CD4-positive, alpha-beta T cell (primary cell): ENCODE measurements at regions not wholly inside any gene's neighbourhood (a gene's known extent, or its start where the extent isn't known, plus 50 kb on each side); places are given as distances from the start of the nearest gene placed in this dataset.

Experiments
- ATAC-seq: fragments of 200-7000 bp; cut with Tn5 transposase; one replicate; pipeline ENCODE4 v1.10.0; 2022; ENCODE audit warnings: mild to moderate bottlenecking; ENCODE audit not compliant: poor library complexity
- CTCF ChIA-PET: fragments of 350-600 bp; sonication (Branson Sonifier 250); formaldehyde crosslinking; loops from one replicate; lab custom pipeline; 2021; ENCODE audit warnings: antibody characterized with exemption, inconsistent platforms; lab: Charles Lee
- POLR2A ChIA-PET: fragments of 350-600 bp; sonication (Branson Sonifier 250); formaldehyde crosslinking; loops from one replicate; lab custom pipeline; 2021; ENCODE audit warnings: antibody characterized with exemption, inconsistent platforms; lab: Charles Lee
- DNase-seq, 14 experiments: peaks; one replicate each; pipeline ENCODE4 v3.0.0-alpha.2; 2013 to 2020; ENCODE audit warnings: mixed read lengths in 2 of 14
- H3K27ac ChIP-seq, 2 donors: one replicate each; pipeline versions ENCODE4 v1.5.1 to v1.7.0; 2013; ENCODE audit warnings: low read length in 2 of 2, low read depth in 1 of 2, mild to moderate bottlenecking in 1 of 2
- H3K27me3 ChIP-seq, 2 experiments: 1 replicate in 1 of 2; 2 replicates in 1 of 2; pipeline versions ENCODE4 v1.6.1 to v1.7.0; 2013; ENCODE audit warnings: low read length in 2 of 2, control low read depth in 1 of 2, mild to moderate bottlenecking in 1 of 2, moderate library complexity in 1 of 2; ENCODE audit not compliant: insufficient read depth in 2 of 2, control insufficient read depth in 1 of 2
- H3K36me3 ChIP-seq: one replicate; pipeline ENCODE4 v1.6.1; 2013; ENCODE audit warnings: low read length, control low read depth; ENCODE audit not compliant: insufficient read depth
- H3K4me1 ChIP-seq: one replicate; pipeline ENCODE4 v1.6.1; 2013; ENCODE audit warnings: low read length, control low read depth; ENCODE audit not compliant: insufficient read depth
- H3K4me3 ChIP-seq: one replicate; pipeline ENCODE4 v1.5.1; 2013; ENCODE audit warnings: mild to moderate bottlenecking, low read length, moderate library complexity
- H3K9me3 ChIP-seq, 2 experiments: 1 replicate in 1 of 2; 2 replicates in 1 of 2; pipeline versions ENCODE4 v1.6.1 to v1.7.0; 2013; ENCODE audit warnings: low read length in 2 of 2, mild to moderate bottlenecking in 2 of 2, control low read depth in 1 of 2, moderate library complexity in 1 of 2; ENCODE audit not compliant: control insufficient read depth in 1 of 2, insufficient read depth in 1 of 2
- H3K27ac Mint-ChIP-seq: one replicate; pipeline ENCODE4 v1.8.0; 2020; ENCODE audit warnings: mixed read lengths
- H3K27me3 Mint-ChIP-seq: one replicate; pipeline ENCODE4 v1.8.0; 2021; ENCODE audit warnings: mixed read lengths
- H3K36me3 Mint-ChIP-seq: one replicate; pipeline ENCODE4 v1.8.0; 2021; ENCODE audit warnings: low read depth, mixed read lengths
- H3K4me1 Mint-ChIP-seq: one replicate; pipeline ENCODE4 v1.8.0; 2021; ENCODE audit warnings: low read depth, mixed read lengths
- H3K4me3 Mint-ChIP-seq: one replicate; pipeline ENCODE4 v1.8.0; 2020; ENCODE audit warnings: mild to moderate bottlenecking, mixed read lengths
- H3K9me3 Mint-ChIP-seq: one replicate; pipeline ENCODE4 v1.8.0; 2020; ENCODE audit warnings: mixed read lengths
- intact Hi-C, 2 experiments: fragments of 100-400 bp; cut with DNase I in 1 of 2; cut with micrococcal nuclease in 1 of 2; formaldehyde crosslinking; loops; one replicate each; pipeline versions ENCODE4 v1.15.1 to v1.9.0; 2023 to 2025; cut with DNase I, micrococcal nuclease
- TF ChIP-seq, protein P1 (sequence below): fragments of 200-600 bp; IDR thresholded peaks from one replicate; pipeline ENCODE4 v1.8.0; 2022; ENCODE audit warnings: antibody characterized with exemption, mild to moderate bottlenecking

DNA sequence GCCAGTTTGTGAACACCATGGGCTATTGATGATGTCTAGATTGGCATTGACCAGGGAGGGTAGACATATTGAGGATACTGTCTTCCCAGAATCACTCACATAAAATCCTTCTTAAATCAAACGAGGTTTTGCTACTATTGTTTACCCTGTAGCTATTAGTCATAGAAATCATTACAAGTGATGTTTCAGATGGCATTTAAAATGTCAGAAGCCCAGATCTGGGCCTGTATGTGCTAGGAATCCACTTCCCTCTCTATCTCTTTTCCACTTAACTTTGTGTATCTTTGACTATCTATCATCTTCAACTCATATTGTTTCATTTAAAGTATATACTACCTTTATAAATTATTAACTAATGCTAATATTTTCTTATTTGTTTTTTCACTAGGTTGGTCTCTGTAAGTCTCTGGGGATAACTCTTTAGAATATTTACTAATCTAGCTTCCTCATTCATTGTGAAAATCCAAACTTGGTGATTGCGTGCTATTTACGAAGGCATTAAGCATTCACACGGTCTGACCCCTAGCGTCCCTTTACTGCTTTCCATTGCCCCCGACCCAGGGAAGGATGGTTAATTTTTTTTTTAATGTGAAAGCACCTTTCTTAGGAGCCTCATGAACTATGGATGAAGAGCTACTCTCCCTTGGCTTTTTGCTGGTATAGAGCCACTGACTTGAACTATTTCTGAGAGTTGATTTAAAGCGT is 281.8 kb downstream of the GPATCH2 start:
- Histone ChIP-seq H3K36me3 (no peaks in the 10 kb centered on the region), H3K9me3 (peaks cover 0 to under 1% of the 10 kb centered on the region in 2 experiments), H3K4me1 (no peaks in the 10 kb centered on the region), H3K27me3 (no peaks in the 10 kb centered on the region), H3K4me3 (no peak overlapping the region), H3K27ac (no peak overlapping the region)
- TF ChIP-seq, protein P1, sequence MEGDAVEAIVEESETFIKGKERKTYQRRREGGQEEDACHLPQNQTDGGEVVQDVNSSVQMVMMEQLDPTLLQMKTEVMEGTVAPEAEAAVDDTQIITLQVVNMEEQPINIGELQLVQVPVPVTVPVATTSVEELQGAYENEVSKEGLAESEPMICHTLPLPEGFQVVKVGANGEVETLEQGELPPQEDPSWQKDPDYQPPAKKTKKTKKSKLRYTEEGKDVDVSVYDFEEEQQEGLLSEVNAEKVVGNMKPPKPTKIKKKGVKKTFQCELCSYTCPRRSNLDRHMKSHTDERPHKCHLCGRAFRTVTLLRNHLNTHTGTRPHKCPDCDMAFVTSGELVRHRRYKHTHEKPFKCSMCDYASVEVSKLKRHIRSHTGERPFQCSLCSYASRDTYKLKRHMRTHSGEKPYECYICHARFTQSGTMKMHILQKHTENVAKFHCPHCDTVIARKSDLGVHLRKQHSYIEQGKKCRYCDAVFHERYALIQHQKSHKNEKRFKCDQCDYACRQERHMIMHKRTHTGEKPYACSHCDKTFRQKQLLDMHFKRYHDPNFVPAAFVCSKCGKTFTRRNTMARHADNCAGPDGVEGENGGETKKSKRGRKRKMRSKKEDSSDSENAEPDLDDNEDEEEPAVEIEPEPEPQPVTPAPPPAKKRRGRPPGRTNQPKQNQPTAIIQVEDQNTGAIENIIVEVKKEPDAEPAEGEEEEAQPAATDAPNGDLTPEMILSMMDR = no peak
- intact Hi-C loops = no loop called here
- no peak overlapping the region for H3K27ac Mint-ChIP-seq
- DNase-seq = no peak
- ATAC-seq = no peak
- H3K4me3 Mint-ChIP-seq = no peak overlapping the region
- no peaks in the 10 kb centered on the region for H3K27me3 Mint-ChIP-seq
- CTCF ChIA-PET = no interaction called here
- H3K4me1 Mint-ChIP-seq = no peaks in the 10 kb centered on the region
- POLR2A ChIA-PET = no interaction called here
- H3K9me3 Mint-ChIP-seq = peaks cover 2% of the 10 kb centered on the region
- no peaks in the 10 kb centered on the region for H3K36me3 Mint-ChIP-seq

DNA sequence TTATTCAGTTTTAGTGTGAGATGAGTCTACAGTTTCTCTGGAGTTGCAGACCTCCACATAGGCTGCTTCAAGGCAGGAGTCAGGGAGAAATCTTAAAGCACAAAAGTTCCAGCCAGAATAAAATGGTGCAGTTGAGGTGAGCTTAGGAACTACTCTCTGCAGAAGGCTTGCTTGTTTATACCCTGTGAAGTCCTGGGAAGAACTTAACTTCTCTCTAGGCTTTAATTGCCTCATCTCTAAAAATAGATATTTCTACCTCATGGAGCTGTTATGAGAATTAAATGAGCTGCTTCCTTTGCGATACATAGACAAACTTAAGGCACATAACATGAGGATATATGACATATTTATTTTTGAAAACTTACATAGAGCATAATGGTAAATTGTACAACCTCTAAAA is 286.2 kb downstream of the GPATCH2 start:
- TF ChIP-seq, protein P1 = no peak
- Histone ChIP-seq H3K27ac (no peak overlapping the region), H3K36me3 (no peaks in the 10 kb centered on the region), H3K27me3 (no peaks in the 10 kb centered on the region), H3K9me3 (peaks cover 0 to 3% of the 10 kb centered on the region in 2 experiments), H3K4me3 (no peak overlapping the region), H3K4me1 (no peaks in the 10 kb centered on the region)
- no peak for DNase-seq
- H3K4me1 Mint-ChIP-seq = no peaks in the 10 kb centered on the region
- CTCF ChIA-PET = no interaction called here
- intact Hi-C loops = no loop called here
- no peak overlapping the region for H3K4me3 Mint-ChIP-seq
- H3K27me3 Mint-ChIP-seq = no peaks in the 10 kb centered on the region
- peaks cover 2% of the 10 kb centered on the region for H3K9me3 Mint-ChIP-seq
- H3K36me3 Mint-ChIP-seq = no peaks in the 10 kb centered on the region
- H3K27ac Mint-ChIP-seq = no peak overlapping the region
- POLR2A ChIA-PET = no interaction called here
- no peak for ATAC-seq

DNA sequence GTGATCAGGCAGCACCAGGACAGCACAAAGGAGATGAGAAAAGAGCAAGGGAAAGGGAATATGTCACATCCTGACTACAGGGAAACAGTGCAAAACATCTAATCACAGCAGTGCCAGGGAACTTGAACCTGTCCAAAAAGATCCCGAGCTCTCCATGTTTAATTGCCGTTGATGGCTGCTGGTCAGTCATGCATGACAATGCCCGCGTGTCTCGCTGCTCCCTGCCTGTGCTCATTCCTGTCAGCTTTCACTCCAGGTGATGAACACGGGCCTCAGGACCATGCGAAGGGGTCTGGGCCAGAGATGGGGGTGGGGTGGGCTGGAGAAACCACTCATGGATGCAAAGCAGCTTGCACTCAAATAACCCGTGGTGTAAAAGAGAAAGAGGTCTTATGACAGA is 287.0 kb downstream of the GPATCH2 start:
- Mint-ChIP-seq H3K9me3 (peaks cover 2% of the 10 kb centered on the region), H3K4me1 (no peaks in the 10 kb centered on the region), H3K27ac (no peak overlapping the region), H3K4me3 (no peak overlapping the region), H3K36me3 (no peaks in the 10 kb centered on the region), H3K27me3 (no peaks in the 10 kb centered on the region)
- H3K27me3 ChIP-seq = no peaks in the 10 kb centered on the region
- TF ChIP-seq, protein P1 = no peak
- H3K4me1 ChIP-seq = no peaks in the 10 kb centered on the region
- no peaks in the 10 kb centered on the region for H3K36me3 ChIP-seq
- DNase-seq (no peak), ATAC-seq (no peak)
- no peak overlapping the region for H3K27ac ChIP-seq
- H3K9me3 ChIP-seq = peaks cover 0 to 3% of the 10 kb centered on the region in 2 experiments
- intact Hi-C loops = no loop called here
- no peak overlapping the region for H3K4me3 ChIP-seq
- CTCF ChIA-PET = no interaction called here
- POLR2A ChIA-PET = no interaction called here
